Esophagus squamous epithelium (tissue), 4 donors: ENCODE measurements at regions not wholly inside any gene's neighbourhood (a gene's known extent, or its start where the extent isn't known, plus 50 kb on each side); places are given as distances from the start of the nearest gene placed in this dataset.

Experiments
- CTCF ChIP-seq, 6 experiments: fragments of 450-650 bp in 4 of 6; fragments of 200-600 bp in 2 of 6; sonication (generic) in 2 of 6; IDR thresholded peaks; one replicate each; pipeline ENCODE4 v1.5.1; 2016 to 2019; ENCODE audit warnings: antibody characterized with exemption in 6 of 6, mild to moderate bottlenecking in 4 of 6, moderate library complexity in 4 of 6
- POLR2A ChIP-seq, 4 donors: fragments of 450-650 bp; IDR thresholded peaks; one replicate each; pipeline ENCODE4 v1.6.1; 2017; ENCODE audit warnings: antibody characterized with exemption in 4 of 4, mild to moderate bottlenecking in 4 of 4, moderate library complexity in 3 of 4

GRCh38 chr13:105063676-105064075 is 1471.8 kb downstream of the EFNB2 start:
- TF ChIP-seq CTCF (IDR thresholded peaks at IDR 0.05) (no peak), POLR2A (IDR thresholded peaks at IDR 0.05) (no peak)
